Endodermal cell (in vitro differentiated cells): ENCODE measurements at regions not wholly inside any gene's neighbourhood (a gene's known extent, or its start where the extent isn't known, plus 50 kb on each side); places are given as distances from the start of the nearest gene placed in this dataset.

Experiments
- DNase-seq: peaks from one replicate; pipeline ENCODE4 v3.0.0-alpha.2; 2017
- H3K27ac ChIP-seq: 2 replicates; pipeline ENCODE4 v1.5.1; 2013; ENCODE audit warnings: mild to moderate bottlenecking, low read depth, low read length, moderate library complexity
- H3K27me3 ChIP-seq: 2 replicates; pipeline ENCODE4 v1.6.1; 2013; ENCODE audit warnings: mild to moderate bottlenecking, low read length, moderate library complexity; ENCODE audit not compliant: insufficient read depth, control insufficient read depth, poor library complexity, severe bottlenecking
- H3K36me3 ChIP-seq: 2 replicates; pipeline ENCODE4 v1.7.0; 2013; ENCODE audit warnings: mild to moderate bottlenecking, low read length, moderate library complexity; ENCODE audit not compliant: control insufficient read depth, insufficient read depth
- H3K4me1 ChIP-seq: one replicate; pipeline ENCODE4 v1.7.0; 2013; ENCODE audit warnings: low read length; ENCODE audit not compliant: control insufficient read depth, insufficient read depth
- H3K4me3 ChIP-seq: 2 replicates; pipeline ENCODE4 v1.5.1; 2013; ENCODE audit warnings: mild to moderate bottlenecking, low read length, moderate library complexity
- H3K9ac ChIP-seq: 2 replicates; pipeline ENCODE4 v1.6.1; 2013; ENCODE audit warnings: mild to moderate bottlenecking, low read length, moderate library complexity; ENCODE audit not compliant: poor library complexity, severe bottlenecking; ENCODE audit errors: extremely low read depth
- H3K9me3 ChIP-seq: 2 replicates; pipeline ENCODE4 v1.6.1; 2013; ENCODE audit warnings: mild to moderate bottlenecking, low read length, moderate library complexity; ENCODE audit not compliant: control insufficient read depth
- H3K27ac Mint-ChIP-seq: 2 replicates; pipeline ENCODE4 v1.8.0; 2020; ENCODE audit warnings: mixed read lengths
- H3K27me3 Mint-ChIP-seq: 2 replicates; pipeline ENCODE4 v1.8.0; 2021; ENCODE audit warnings: mild to moderate bottlenecking, mixed read lengths; ENCODE audit not compliant: insufficient read depth
- H3K36me3 Mint-ChIP-seq: 2 replicates; pipeline ENCODE4 v1.8.0; 2020; ENCODE audit warnings: low read depth, mixed read lengths
- H3K4me1 Mint-ChIP-seq: 2 replicates; pipeline ENCODE4 v1.8.0; 2020; ENCODE audit warnings: mixed read lengths
- H3K4me3 Mint-ChIP-seq: 2 replicates; pipeline ENCODE4 v1.8.0; 2020; ENCODE audit warnings: mild to moderate bottlenecking, moderate library complexity, mixed read lengths
- H3K9me3 Mint-ChIP-seq: 2 replicates; pipeline ENCODE4 v1.8.0; 2020; ENCODE audit warnings: mild to moderate bottlenecking, mixed read lengths
- WGBS, 2 experiments: methylation state at CpG; one replicate each; pipeline versions ENCODE4 v1.1.5 to v1.1.7; 2013; ENCODE audit warnings: missing lambda C conversion rate in 2 of 2, mixed read lengths in 1 of 2; ENCODE audit not compliant: insufficient coverage in 1 of 2, insufficient read length in 1 of 2; 5-methylcytosine and 5-hydroxymethylcytosine counted together
- TF ChIP-seq, protein P1 (sequence below): fragments of 200-600 bp; sonication (generic); conservative IDR thresholded peaks from 2 replicates; pipeline ENCODE4 v1.5.0; 2021; ENCODE audit warnings: antibody characterized with exemption, mild to moderate bottlenecking

DNA sequence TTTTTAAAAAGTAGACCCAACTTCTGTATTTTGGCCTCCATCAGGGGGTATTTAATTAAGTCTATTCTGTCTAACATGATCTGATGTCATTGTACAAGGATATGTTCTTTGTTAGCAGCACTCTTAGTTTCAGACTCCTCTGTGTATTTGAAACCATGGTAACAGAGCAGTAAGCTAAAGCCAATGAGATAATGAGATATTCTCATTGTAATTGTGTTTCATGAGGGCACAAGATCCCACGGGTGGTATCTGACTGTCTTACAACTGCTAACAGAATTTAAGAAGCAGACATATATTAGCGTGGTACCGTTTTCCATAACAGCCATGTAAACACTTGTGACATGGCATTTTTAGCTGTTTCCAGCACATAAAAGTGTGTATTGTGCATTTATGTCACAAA, 251.2 kb upstream of the VEPH1 start:
- H3K36me3 Mint-ChIP-seq, result no peaks in the 10 kb centered on the region
- no peaks in the 10 kb centered on the region for H3K9me3 Mint-ChIP-seq
- DNase-seq, result no peak
- H3K27ac ChIP-seq, result peak overlapping the region; percentile 98
- H3K27me3 Mint-ChIP-seq, result no peaks in the 10 kb centered on the region
- H3K27me3 ChIP-seq, result no peaks in the 10 kb centered on the region
- H3K4me3 Mint-ChIP-seq, result no peak overlapping the region
- peaks cover 6% of the 10 kb centered on the region for H3K4me1 ChIP-seq
- H3K4me3 ChIP-seq, result no peak overlapping the region
- H3K4me1 Mint-ChIP-seq, result peaks cover 22% of the 10 kb centered on the region
- TF ChIP-seq, protein P1, sequence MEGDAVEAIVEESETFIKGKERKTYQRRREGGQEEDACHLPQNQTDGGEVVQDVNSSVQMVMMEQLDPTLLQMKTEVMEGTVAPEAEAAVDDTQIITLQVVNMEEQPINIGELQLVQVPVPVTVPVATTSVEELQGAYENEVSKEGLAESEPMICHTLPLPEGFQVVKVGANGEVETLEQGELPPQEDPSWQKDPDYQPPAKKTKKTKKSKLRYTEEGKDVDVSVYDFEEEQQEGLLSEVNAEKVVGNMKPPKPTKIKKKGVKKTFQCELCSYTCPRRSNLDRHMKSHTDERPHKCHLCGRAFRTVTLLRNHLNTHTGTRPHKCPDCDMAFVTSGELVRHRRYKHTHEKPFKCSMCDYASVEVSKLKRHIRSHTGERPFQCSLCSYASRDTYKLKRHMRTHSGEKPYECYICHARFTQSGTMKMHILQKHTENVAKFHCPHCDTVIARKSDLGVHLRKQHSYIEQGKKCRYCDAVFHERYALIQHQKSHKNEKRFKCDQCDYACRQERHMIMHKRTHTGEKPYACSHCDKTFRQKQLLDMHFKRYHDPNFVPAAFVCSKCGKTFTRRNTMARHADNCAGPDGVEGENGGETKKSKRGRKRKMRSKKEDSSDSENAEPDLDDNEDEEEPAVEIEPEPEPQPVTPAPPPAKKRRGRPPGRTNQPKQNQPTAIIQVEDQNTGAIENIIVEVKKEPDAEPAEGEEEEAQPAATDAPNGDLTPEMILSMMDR, result no peak
- H3K9me3 ChIP-seq, result no peaks in the 10 kb centered on the region
- H3K9ac ChIP-seq, result no peak overlapping the region
- H3K27ac Mint-ChIP-seq, result no peak overlapping the region
- no peaks in the 10 kb centered on the region for H3K36me3 ChIP-seq
- WGBS, 2 experiments, result 33 to 81% methylated on average over 1 to 3 of the region's 3 CpGs

DNA sequence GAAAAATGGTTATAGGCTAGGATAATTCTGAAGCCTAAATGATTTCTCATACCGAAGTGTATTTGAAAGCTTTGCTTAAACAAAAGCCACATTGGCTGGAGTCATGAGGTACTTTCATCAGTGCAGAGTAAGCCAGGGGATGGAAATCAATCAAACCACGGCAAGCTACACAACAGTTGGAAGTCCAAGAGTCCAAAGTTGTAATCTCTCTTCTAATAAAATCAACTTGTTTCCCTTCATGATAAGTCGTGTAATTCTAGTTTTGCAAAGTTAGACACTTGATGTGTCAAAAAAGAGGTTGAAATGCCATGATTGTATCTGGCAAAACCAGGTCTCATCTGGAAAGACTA, 250.5 kb upstream of the VEPH1 start:
- H3K4me3 Mint-ChIP-seq, result no peak overlapping the region
- no peak overlapping the region for H3K27ac Mint-ChIP-seq
- H3K9me3 Mint-ChIP-seq, result no peaks in the 10 kb centered on the region
- TF ChIP-seq, protein P1, result no peak
- WGBS, 2 experiments, result 87 to 94% methylated on average over 3 of the region's 3 CpGs
- H3K27me3 ChIP-seq, result no peaks in the 10 kb centered on the region
- no peaks in the 10 kb centered on the region for H3K9me3 ChIP-seq
- no peaks in the 10 kb centered on the region for H3K36me3 Mint-ChIP-seq
- no peak overlapping the region for H3K9ac ChIP-seq
- no peaks in the 10 kb centered on the region for H3K36me3 ChIP-seq
- DNase-seq, result no peak
- peaks cover 20% of the 10 kb centered on the region for H3K4me1 Mint-ChIP-seq
- H3K4me1 ChIP-seq, result peaks cover 6% of the 10 kb centered on the region
- no peak overlapping the region for H3K4me3 ChIP-seq
- H3K27ac ChIP-seq, result peak overlapping the region; percentile 98
- no peaks in the 10 kb centered on the region for H3K27me3 Mint-ChIP-seq

DNA sequence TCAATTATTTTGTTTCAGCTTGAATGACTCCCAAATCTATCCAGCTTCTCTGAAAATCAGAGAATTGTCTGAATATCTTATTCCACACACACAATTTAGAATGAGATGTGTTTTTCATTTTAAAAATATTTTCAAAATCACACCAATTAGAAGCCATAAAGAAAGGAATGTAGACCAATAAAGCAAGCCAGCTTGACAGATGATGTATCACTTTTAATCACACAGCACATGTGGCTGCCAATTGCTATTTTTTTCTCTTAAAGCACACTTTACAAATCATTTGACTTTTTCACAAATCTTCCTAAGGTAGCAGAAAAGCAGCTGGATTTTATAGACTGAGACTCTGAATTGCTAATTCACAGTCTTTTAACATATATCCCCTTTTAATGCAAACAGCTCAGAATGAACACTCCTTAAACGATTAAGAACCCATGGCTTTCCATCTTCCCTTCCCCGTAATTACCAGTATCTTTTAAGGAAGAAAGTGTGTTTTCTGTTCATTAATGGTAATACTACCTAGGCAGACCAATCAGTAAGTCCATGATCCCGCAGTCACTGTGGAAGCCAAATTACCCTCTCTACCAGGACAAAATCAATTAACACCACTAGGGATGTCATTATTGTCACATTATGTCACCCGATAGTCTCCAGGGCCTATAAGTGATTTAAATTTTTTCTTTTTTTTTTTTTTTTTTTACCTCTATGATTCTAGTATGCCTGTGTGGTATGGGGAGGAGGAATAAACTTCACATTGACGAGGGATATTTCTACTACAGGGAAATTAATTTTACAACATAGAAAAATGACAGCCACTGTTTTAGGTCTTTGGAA, 250.0 kb upstream of the VEPH1 start:
- Mint-ChIP-seq H3K4me1 (peaks cover 19% of the 10 kb centered on the region), H3K9me3 (no peaks in the 10 kb centered on the region), H3K27me3 (no peaks in the 10 kb centered on the region), H3K27ac (no peak overlapping the region), H3K4me3 (no peak overlapping the region), H3K36me3 (no peaks in the 10 kb centered on the region)
- no peaks in the 10 kb centered on the region for H3K9me3 ChIP-seq
- TF ChIP-seq, protein P1, result no peak
- peak overlapping the region; percentile 98 for H3K27ac ChIP-seq
- 87 to 88% methylated on average over 1 to 4 of the region's 5 CpGs for WGBS, 2 experiments
- H3K27me3 ChIP-seq, result no peaks in the 10 kb centered on the region
- H3K9ac ChIP-seq, result no peak overlapping the region
- H3K36me3 ChIP-seq, result no peaks in the 10 kb centered on the region
- no peak overlapping the region for H3K4me3 ChIP-seq
- H3K4me1 ChIP-seq, result peaks cover 6% of the 10 kb centered on the region
- no peak for DNase-seq
